Thyroid gland (tissue), 4 donors: ENCODE measurements at regions not wholly inside any gene's neighbourhood (a gene's known extent, or its start where the extent isn't known, plus 50 kb on each side); places are given as distances from the start of the nearest gene placed in this dataset.

Source experiments
- CTCF ChIP-seq, 6 experiments: fragments of 200-600 bp in 3 of 6; fragments of 450-650 bp in 3 of 6; sonication (generic) in 3 of 6; IDR thresholded peaks; one replicate each; pipeline ENCODE4 v1.5.1; 2016 to 2019; ENCODE audit warnings: antibody characterized with exemption in 6 of 6, mild to moderate bottlenecking in 2 of 6, inconsistent platforms in 1 of 6, moderate library complexity in 1 of 6
- POLR2A ChIP-seq, 2 donors: fragments of 450-650 bp; IDR thresholded peaks; one replicate each; pipeline ENCODE4 v1.6.1; 2017; ENCODE audit warnings: antibody characterized with exemption in 2 of 2, mild to moderate bottlenecking in 2 of 2, moderate library complexity in 1 of 2

DNA sequence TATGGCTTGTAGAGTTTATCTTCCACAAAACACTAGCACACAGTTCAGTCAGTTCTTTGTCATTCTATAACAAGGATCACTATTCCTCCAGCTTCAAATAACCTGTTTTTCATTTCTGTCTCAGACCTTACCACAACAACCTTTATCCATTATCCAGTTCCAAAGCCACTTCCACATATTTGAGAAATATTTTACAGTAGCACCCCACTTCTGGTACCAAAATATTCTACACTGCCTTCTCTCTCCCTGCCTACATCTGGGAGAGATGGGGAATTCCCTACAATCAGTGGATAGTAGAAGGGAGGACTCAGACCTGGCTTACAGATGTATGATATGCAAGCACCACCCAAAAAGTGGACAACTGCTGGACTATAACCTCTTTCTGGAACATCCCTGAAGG lies 651.4 kb downstream of the ADGRL2 start:
- TF ChIP-seq CTCF (IDR thresholded peaks at IDR 0.05) (no peak), POLR2A (IDR thresholded peaks at IDR 0.05) (no peak)
